Transverse colon (tissue), 4 donors: ENCODE measurements at regions not wholly inside any gene's neighbourhood (a gene's known extent, or its start where the extent isn't known, plus 50 kb on each side); places are given as distances from the start of the nearest gene placed in this dataset.

Experiments
- DNase-seq: peaks from one replicate; pipeline ENCODE4 v3.0.0-alpha.2; 2019
- H3K27ac ChIP-seq, 4 donors: fragments of 200-600 bp; sonication (generic); 2 replicates each; pipeline ENCODE4 v1.5.1; 2016 to 2018; ENCODE audit warnings: inconsistent platforms in 4 of 4
- H3K27me3 ChIP-seq: fragments of 200-600 bp; sonication (generic); 2 replicates; pipeline ENCODE4 v1.5.1; 2017; ENCODE audit warnings: inconsistent platforms
- H3K36me3 ChIP-seq, 4 donors: fragments of 200-600 bp; sonication (generic); 2 replicates each; pipeline ENCODE4 v1.5.1; 2017 to 2019; ENCODE audit warnings: inconsistent platforms in 4 of 4
- H3K4me1 ChIP-seq, 4 donors: fragments of 200-600 bp; sonication (generic); 2 replicates each; pipeline ENCODE4 v1.5.1; 2017 to 2020; ENCODE audit warnings: inconsistent platforms in 4 of 4
- H3K4me3 ChIP-seq, 4 donors: fragments of 200-600 bp; sonication (generic); 1 replicate in 1 of 4; 2 replicates in 3 of 4; pipeline versions ENCODE4 v1.5.1 to v1.6.1; 2017 to 2019; ENCODE audit warnings: inconsistent platforms in 4 of 4
- H3K9me3 ChIP-seq, 2 donors: fragments of 200-600 bp; sonication (generic); 2 replicates each; pipeline ENCODE4 v1.5.1; 2017 to 2019; ENCODE audit warnings: inconsistent platforms in 2 of 2
- EP300 ChIP-seq: sonication (generic); formaldehyde crosslinking; IDR thresholded peaks from one replicate; pipeline ENCODE4 v1.6.1; 2017; ENCODE audit warnings: antibody characterized with exemption, low read depth
- POLR2A ChIP-seq: fragments of 450-650 bp; IDR thresholded peaks from one replicate; pipeline ENCODE4 v1.6.1; 2016; ENCODE audit warnings: antibody characterized with exemption, mild to moderate bottlenecking, moderate library complexity
- POLR2AphosphoS5 ChIP-seq, 3 donors: sonication (generic); formaldehyde crosslinking; IDR thresholded peaks; one replicate each; pipeline ENCODE4 v1.6.1; 2016; ENCODE audit warnings: antibody characterized with exemption in 3 of 3
- WGBS, 2 donors: methylation state at CpG; one replicate each; pipeline ENCODE4 v1.1.5; 2018; ENCODE audit warnings: low coverage in 1 of 2; 5-methylcytosine and 5-hydroxymethylcytosine counted together
- in situ Hi-C, 4 donors: fragments of 200-750 bp; cut with MboI; loops; one replicate each; pipeline versions ENCODE4 v1.15.0 to v1.15.1; 2017; ENCODE audit warnings: low sequenced_read_pairs in 3 of 4, low pct_ligation_motif_present in 1 of 4, low pct_unique_long_range_greater_than_20kb in 1 of 4
- intact Hi-C: fragments of 100-400 bp; cut with DNase I; formaldehyde crosslinking; loops from one replicate; pipeline ENCODE4 v1.15.1; 2023; ENCODE audit warnings: low total_unique reads
- TF ChIP-seq, protein P1 (sequence below), 5 experiments: fragments of 200-600 bp in 3 of 5; fragments of 450-650 bp in 2 of 5; sonication (generic) in 3 of 5; IDR thresholded peaks; 1 replicate in 2 of 5; 2 replicates in 3 of 5; pipeline ENCODE4 v1.5.1; 2016 to 2017; ENCODE audit warnings: antibody characterized with exemption in 5 of 5, inconsistent platforms in 3 of 5, mild to moderate bottlenecking in 2 of 5, moderate library complexity in 1 of 5

DNA sequence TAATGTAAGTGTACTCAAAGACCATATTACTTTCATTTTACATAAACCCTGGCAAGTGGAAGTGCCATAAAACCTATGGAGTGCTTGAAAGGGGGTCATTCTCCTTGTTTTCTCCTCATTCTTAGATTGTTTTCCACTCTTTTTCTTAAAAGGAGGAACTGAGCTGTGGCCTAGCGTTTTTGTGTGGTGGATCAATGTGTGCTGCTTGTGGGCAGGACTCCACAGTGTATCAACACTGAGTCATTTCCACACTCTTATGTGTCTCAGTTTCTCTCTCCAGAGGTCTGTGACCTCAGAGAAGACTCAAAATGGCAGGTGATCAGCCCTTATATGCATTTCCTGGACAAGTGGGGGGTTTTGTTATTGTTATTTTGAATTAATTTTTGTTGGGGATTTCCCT lies 516.1 kb upstream of the CDH10 start:
- Histone ChIP-seq H3K4me1 (no peaks in the 10 kb centered on the region), H3K4me3 (no peak overlapping the region), H3K36me3 (no peaks in the 10 kb centered on the region), H3K27ac (no peak overlapping the region), H3K9me3 (peaks cover 0 to 6% of the 10 kb centered on the region in 2 donors), H3K27me3 (no peaks in the 10 kb centered on the region)
- no peak for DNase-seq
- in situ Hi-C loops, result no loop called here
- WGBS, 2 donors, result 80% methylated on average over 1 of the region's 1 CpG; no CpG with 5 or more reads in 1 of the 2 donors
- intact Hi-C loops, result no loop called here
- TF ChIP-seq POLR2AphosphoS5 (IDR thresholded peaks at IDR 0.05) (no peak), POLR2A (no peak), EP300 (no peak)
- TF ChIP-seq, protein P1, sequence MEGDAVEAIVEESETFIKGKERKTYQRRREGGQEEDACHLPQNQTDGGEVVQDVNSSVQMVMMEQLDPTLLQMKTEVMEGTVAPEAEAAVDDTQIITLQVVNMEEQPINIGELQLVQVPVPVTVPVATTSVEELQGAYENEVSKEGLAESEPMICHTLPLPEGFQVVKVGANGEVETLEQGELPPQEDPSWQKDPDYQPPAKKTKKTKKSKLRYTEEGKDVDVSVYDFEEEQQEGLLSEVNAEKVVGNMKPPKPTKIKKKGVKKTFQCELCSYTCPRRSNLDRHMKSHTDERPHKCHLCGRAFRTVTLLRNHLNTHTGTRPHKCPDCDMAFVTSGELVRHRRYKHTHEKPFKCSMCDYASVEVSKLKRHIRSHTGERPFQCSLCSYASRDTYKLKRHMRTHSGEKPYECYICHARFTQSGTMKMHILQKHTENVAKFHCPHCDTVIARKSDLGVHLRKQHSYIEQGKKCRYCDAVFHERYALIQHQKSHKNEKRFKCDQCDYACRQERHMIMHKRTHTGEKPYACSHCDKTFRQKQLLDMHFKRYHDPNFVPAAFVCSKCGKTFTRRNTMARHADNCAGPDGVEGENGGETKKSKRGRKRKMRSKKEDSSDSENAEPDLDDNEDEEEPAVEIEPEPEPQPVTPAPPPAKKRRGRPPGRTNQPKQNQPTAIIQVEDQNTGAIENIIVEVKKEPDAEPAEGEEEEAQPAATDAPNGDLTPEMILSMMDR (IDR thresholded peaks at IDR 0.05), result no peak

DNA sequence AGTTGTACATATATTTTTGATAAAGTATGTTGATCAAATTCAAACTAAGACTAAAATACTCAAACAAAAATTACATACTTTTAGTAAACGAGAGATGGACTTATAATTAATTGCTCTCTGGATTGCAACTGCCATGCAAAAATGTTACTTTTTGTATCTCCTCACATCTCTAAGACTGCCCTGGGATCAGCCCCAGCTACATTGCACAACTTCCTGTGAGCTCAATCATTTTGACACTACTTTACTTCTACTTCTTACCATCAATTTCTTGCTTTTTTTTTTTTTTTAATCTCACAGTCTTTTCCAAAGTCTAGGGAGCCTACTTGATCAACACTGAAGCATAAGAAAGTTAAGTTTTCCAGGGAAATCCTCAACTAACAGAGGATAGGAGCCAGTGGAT lies 506.0 kb upstream of the CDH10 start:
- TF ChIP-seq, protein P1 (IDR thresholded peaks at IDR 0.05), result no peak
- TF ChIP-seq POLR2A, result no peak
- TF ChIP-seq POLR2AphosphoS5 (IDR thresholded peaks at IDR 0.05), result no peak
- no peak for TF ChIP-seq EP300
- intact Hi-C loops (no loop called here), in situ Hi-C loops (no loop called here)
- no peak overlapping the region for H3K27ac ChIP-seq
- H3K4me1 ChIP-seq, result no peaks in the 10 kb centered on the region
- no peaks in the 10 kb centered on the region for H3K27me3 ChIP-seq
- H3K36me3 ChIP-seq, result no peaks in the 10 kb centered on the region
- H3K9me3 ChIP-seq, result peaks cover 0 to 7% of the 10 kb centered on the region in 2 donors
- WGBS, 2 donors, result 42 to 54% methylated on average over 1 of the region's 1 CpG
- DNase-seq, result no peak
- no peak overlapping the region for H3K4me3 ChIP-seq

DNA sequence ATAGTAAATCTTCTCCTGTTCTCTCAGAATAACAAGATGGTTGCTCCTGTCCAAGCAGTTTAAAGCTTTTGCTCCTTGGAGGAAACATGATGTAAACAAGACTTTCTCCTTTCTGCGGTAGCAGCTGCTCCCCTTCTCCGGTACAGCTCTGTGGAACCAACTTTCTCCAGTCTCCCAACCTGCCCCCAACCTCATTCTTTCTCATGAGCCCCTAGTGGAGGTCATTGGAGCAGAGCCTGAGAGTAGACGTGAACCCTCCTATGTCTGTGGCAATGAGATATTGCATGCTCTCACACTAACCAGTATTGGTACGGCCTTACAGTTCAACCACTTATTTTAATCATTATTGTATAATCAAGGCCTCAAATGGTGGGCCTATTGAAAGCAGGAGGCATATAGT lies 483.8 kb upstream of the CDH10 start:
- Histone ChIP-seq H3K27ac (no peak overlapping the region), H3K4me3 (no peak overlapping the region), H3K27me3 (no peaks in the 10 kb centered on the region), H3K36me3 (no peaks in the 10 kb centered on the region), H3K4me1 (no peaks in the 10 kb centered on the region), H3K9me3 (no peaks in the 10 kb centered on the region)
- in situ Hi-C loops (no loop called here), intact Hi-C loops (no loop called here)
- WGBS, 2 donors, result 72 to 90% methylated on average over 3 to 4 of the region's 4 CpGs
- TF ChIP-seq POLR2AphosphoS5 (IDR thresholded peaks at IDR 0.05), result no peak
- no peak for TF ChIP-seq EP300
- TF ChIP-seq, protein P1 (IDR thresholded peaks at IDR 0.05), result no peak
- no peak for TF ChIP-seq POLR2A
- no peak for DNase-seq

DNA sequence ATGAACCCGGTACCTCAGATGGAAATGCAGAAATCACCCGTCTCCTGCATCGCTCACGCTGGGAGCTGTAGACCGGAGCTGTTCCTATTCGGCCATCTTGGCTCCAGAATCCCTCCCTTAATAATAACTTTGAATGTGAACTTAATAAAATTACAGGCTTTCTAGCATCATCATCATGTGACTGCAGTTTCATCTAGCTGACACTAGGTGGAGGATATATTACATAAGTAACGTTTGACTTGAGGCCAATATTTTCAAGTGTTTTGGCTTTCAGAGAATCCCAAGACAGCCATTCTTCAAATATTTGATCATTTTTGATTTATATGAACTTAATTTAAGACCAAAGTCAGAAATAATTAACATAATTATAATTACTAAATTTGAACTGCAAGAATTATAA lies 474.9 kb upstream of the CDH10 start:
- TF ChIP-seq EP300, result no peak
- TF ChIP-seq POLR2AphosphoS5 (IDR thresholded peaks at IDR 0.05), result no peak
- TF ChIP-seq POLR2A, result no peak
- no peaks in the 10 kb centered on the region for H3K9me3 ChIP-seq
- no peak for DNase-seq
- H3K27me3 ChIP-seq, result no peaks in the 10 kb centered on the region
- no peaks in the 10 kb centered on the region for H3K4me1 ChIP-seq
- in situ Hi-C loops (no loop called here), intact Hi-C loops (no loop called here)
- H3K4me3 ChIP-seq, result no peak overlapping the region
- 29 to 89% methylated on average over 1 to 7 of the region's 7 CpGs for WGBS, 2 donors
- H3K27ac ChIP-seq, result no peak overlapping the region
- no peaks in the 10 kb centered on the region for H3K36me3 ChIP-seq

- no peaks in the 10 kb centered on the region for H3K36me3 ChIP-seq
- no peak overlapping the region for H3K27ac ChIP-seq
- peaks cover 0 to 4% of the 10 kb centered on the region in 2 donors for H3K9me3 ChIP-seq
- TF ChIP-seq EP300, result no peak
- TF ChIP-seq POLR2AphosphoS5 (IDR thresholded peaks at IDR 0.05), result no peak
- TF ChIP-seq POLR2A, result no peak
- TF ChIP-seq, protein P1 (IDR thresholded peaks at IDR 0.05), result no peak
- no peak for DNase-seq
- 55 to 63% methylated on average over 4 of the region's 4 CpGs for WGBS, 2 donors
- no peaks in the 10 kb centered on the region for H3K27me3 ChIP-seq
- H3K4me3 ChIP-seq, result no peak overlapping the region
- no peaks in the 10 kb centered on the region for H3K4me1 ChIP-seq
- in situ Hi-C loops (no loop called here), intact Hi-C loops (no loop called here)
Measured at GRCh38 chr5:25107853-25108252, 463.1 kb upstream of the CDH10 start.
